ENCODE measurements at regions not wholly inside any gene's neighbourhood (a gene's known extent, or its start where the extent isn't known, plus 50 kb on each side); places are given as distances from the start of the nearest gene placed in this dataset.

GRCh38 chr2:134149904-134150303 lies 104.0 kb upstream of the MGAT5 start:
- peak in 1 of 3 experiments; percentile 0 for DNase-seq

GRCh38 chr2:134150760-134151159 lies 103.1 kb upstream of the MGAT5 start:
- no peak for DNase-seq

GRCh38 chr2:134152045-134153010 lies 101.5 kb upstream of the MGAT5 start:
- no peak for DNase-seq

- DNase-seq, result peak in 1 of 3 experiments; percentile 0
Observed at GRCh38 chr2:134153294-134153880, 100.5 kb upstream of the MGAT5 start.

GRCh38 chr2:134154246-134154645 lies 99.6 kb upstream of the MGAT5 start:
- DNase-seq, result no peak

GRCh38 chr2:134155134-134155533 lies 98.7 kb upstream of the MGAT5 start:
- no peak for DNase-seq

GRCh38 chr2:134158295-134158694 lies 95.6 kb upstream of the MGAT5 start:
- DNase-seq, result no peak

- no peak for DNase-seq
Observed at GRCh38 chr2:134161170-134161547, 92.7 kb upstream of the MGAT5 start.

- DNase-seq, result no peak
Observed at GRCh38 chr2:134163336-134163735, 90.5 kb upstream of the MGAT5 start.

- no peak for DNase-seq
Observed at GRCh38 chr2:134164306-134164705, 89.6 kb upstream of the MGAT5 start.

- no peak for DNase-seq
Observed at GRCh38 chr2:134167015-134167414, 86.9 kb upstream of the MGAT5 start.

GRCh38 chr2:134169788-134170187 lies 84.1 kb upstream of the MGAT5 start:
- DNase-seq, result no peak

- no peak for DNase-seq
Observed at GRCh38 chr2:134170294-134170693, 83.6 kb upstream of the MGAT5 start.

GRCh38 chr2:134170700-134171099 lies 83.2 kb upstream of the MGAT5 start:
- DNase-seq, result no peak

GRCh38 chr2:134173338-134174016 lies 80.4 kb upstream of the MGAT5 start:
- DNase-seq, result peak in 2 of 3 experiments; percentile 1 to 66

GRCh38 chr2:134174711-134175110 lies 79.2 kb upstream of the MGAT5 start:
- DNase-seq, result no peak

- no peak for DNase-seq
Observed at GRCh38 chr2:134175834-134176233, 78.0 kb upstream of the MGAT5 start.

GRCh38 chr2:134177351-134177931 lies 76.4 kb upstream of the MGAT5 start:
- DNase-seq, result peak in 1 of 3 experiments; percentile 7

- no peak for DNase-seq
Observed at GRCh38 chr2:134178138-134178877, 75.6 kb upstream of the MGAT5 start.

GRCh38 chr2:134181219-134181618 lies 72.7 kb upstream of the MGAT5 start:
- DNase-seq, result peak in 1 of 3 experiments; percentile 24

GRCh38 chr2:134183679-134184078 lies 70.2 kb upstream of the MGAT5 start:
- no peak for DNase-seq

- DNase-seq, result no peak
Observed at GRCh38 chr2:134185639-134186038, 68.2 kb upstream of the MGAT5 start.

All from NCI-H1417 (cell line).